Frontal cortex (tissue), 3 donors: ENCODE measurements at regions not wholly inside any gene's neighbourhood (a gene's known extent, or its start where the extent isn't known, plus 50 kb on each side); places are given as distances from the start of the nearest gene placed in this dataset.

Experiments
- DNase-seq, 2 donors: peaks; one replicate each; pipeline ENCODE4 v3.0.0; 2012; ENCODE audit warnings: low spot score in 2 of 2
- FAIRE-seq: peaks from 2 replicates; lab custom pipeline; 2012; peaks lifted over from hg19 to GRCh38; lab: Jason Lieb, UNC
- donor health status: control.
- donor health status: control.
- donor health status: control.

GRCh38 chr11:92633820-92634219 is 335.6 kb upstream of the MTNR1B start:
- DNase-seq (no peak), FAIRE-seq (no peak)

GRCh38 chr11:92636543-92637188 is 332.8 kb upstream of the MTNR1B start:
- DNase-seq = no peak

GRCh38 chr11:92638678-92639077 is 330.8 kb upstream of the MTNR1B start:
- no peak for DNase-seq
- FAIRE-seq = no peak

More at GRCh38 chr11:92636543-92637188, 332.8 kb upstream of the MTNR1B start:
- FAIRE-seq = no peak

GRCh38 chr11:92642177-92642931 is 327.1 kb upstream of the MTNR1B start:
- FAIRE-seq = no peak
- no peak for DNase-seq

GRCh38 chr11:92643827-92644226 is 325.6 kb upstream of the MTNR1B start:
- DNase-seq (no peak), FAIRE-seq (no peak)

- no peak for DNase-seq
- no peak for FAIRE-seq
These were observed 324.6 kb upstream of the MTNR1B start for GRCh38 chr11:92644595-92645445.

- FAIRE-seq = no peak
- no peak for DNase-seq
These were observed 318.3 kb upstream of the MTNR1B start for GRCh38 chr11:92651159-92651558.

GRCh38 chr11:92653454-92653853 is 316.0 kb upstream of the MTNR1B start:
- FAIRE-seq = no peak

GRCh38 chr11:92656783-92657182 is 312.7 kb upstream of the MTNR1B start:
- FAIRE-seq (no peak), DNase-seq (no peak)

More at GRCh38 chr11:92653454-92653853, 316.0 kb upstream of the MTNR1B start:
- DNase-seq = no peak

- no peak for FAIRE-seq
- no peak for DNase-seq
These were observed 312.2 kb upstream of the MTNR1B start for GRCh38 chr11:92657226-92657625.

GRCh38 chr11:92658733-92659132 is 310.7 kb upstream of the MTNR1B start:
- FAIRE-seq = no peak

GRCh38 chr11:92659793-92660192 is 309.7 kb upstream of the MTNR1B start:
- DNase-seq (no peak), FAIRE-seq (no peak)

More at GRCh38 chr11:92658733-92659132, 310.7 kb upstream of the MTNR1B start:
- DNase-seq = no peak

- FAIRE-seq (no peak), DNase-seq (no peak)
These were observed 306.7 kb upstream of the MTNR1B start for GRCh38 chr11:92662601-92663360.

GRCh38 chr11:92663539-92663938 is 305.9 kb upstream of the MTNR1B start:
- DNase-seq = no peak
- no peak for FAIRE-seq

- no peak for FAIRE-seq
- DNase-seq = no peak
These were observed 301.8 kb upstream of the MTNR1B start for GRCh38 chr11:92667486-92668152.

GRCh38 chr11:92670308-92670890 is 299.1 kb upstream of the MTNR1B start:
- DNase-seq (no peak), FAIRE-seq (no peak)

GRCh38 chr11:92671081-92671480 is 298.4 kb upstream of the MTNR1B start:
- FAIRE-seq = no peak
- DNase-seq = no peak

- DNase-seq (no peak), FAIRE-seq (no peak)
These were observed 294.1 kb upstream of the MTNR1B start for GRCh38 chr11:92675303-92675702.

- no peak for DNase-seq
- FAIRE-seq = no peak
These were observed 293.6 kb upstream of the MTNR1B start for GRCh38 chr11:92675810-92676209.
